Peyer's patch (tissue), 4 donors: ENCODE measurements at regions not wholly inside any gene's neighbourhood (a gene's known extent, or its start where the extent isn't known, plus 50 kb on each side); places are given as distances from the start of the nearest gene placed in this dataset.

Experiments used
- POLR2A ChIP-seq, 2 donors: fragments of 450-650 bp; IDR thresholded peaks; one replicate each; pipeline ENCODE4 v1.5.1; 2017; ENCODE audit warnings: antibody characterized with exemption in 2 of 2, mild to moderate bottlenecking in 2 of 2, moderate library complexity in 2 of 2
- TF ChIP-seq, protein P1 (sequence below), 6 experiments: fragments of 450-650 bp in 4 of 6; fragments of 200-600 bp in 2 of 6; sonication (generic) in 1 of 6; IDR thresholded peaks; one replicate each; pipeline ENCODE4 v1.5.1; 2017 to 2019; ENCODE audit warnings: antibody characterized with exemption in 6 of 6, mild to moderate bottlenecking in 3 of 6, moderate library complexity in 1 of 6

GRCh38 chr12:28104316-28104715, 85.9 kb upstream of the CCDC91 start:
- TF ChIP-seq, protein P1, sequence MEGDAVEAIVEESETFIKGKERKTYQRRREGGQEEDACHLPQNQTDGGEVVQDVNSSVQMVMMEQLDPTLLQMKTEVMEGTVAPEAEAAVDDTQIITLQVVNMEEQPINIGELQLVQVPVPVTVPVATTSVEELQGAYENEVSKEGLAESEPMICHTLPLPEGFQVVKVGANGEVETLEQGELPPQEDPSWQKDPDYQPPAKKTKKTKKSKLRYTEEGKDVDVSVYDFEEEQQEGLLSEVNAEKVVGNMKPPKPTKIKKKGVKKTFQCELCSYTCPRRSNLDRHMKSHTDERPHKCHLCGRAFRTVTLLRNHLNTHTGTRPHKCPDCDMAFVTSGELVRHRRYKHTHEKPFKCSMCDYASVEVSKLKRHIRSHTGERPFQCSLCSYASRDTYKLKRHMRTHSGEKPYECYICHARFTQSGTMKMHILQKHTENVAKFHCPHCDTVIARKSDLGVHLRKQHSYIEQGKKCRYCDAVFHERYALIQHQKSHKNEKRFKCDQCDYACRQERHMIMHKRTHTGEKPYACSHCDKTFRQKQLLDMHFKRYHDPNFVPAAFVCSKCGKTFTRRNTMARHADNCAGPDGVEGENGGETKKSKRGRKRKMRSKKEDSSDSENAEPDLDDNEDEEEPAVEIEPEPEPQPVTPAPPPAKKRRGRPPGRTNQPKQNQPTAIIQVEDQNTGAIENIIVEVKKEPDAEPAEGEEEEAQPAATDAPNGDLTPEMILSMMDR (IDR thresholded peaks at IDR 0.05): no peak
- no peak for TF ChIP-seq POLR2A (IDR thresholded peaks at IDR 0.05)
